ENCODE measurements at regions not wholly inside any gene's neighbourhood (a gene's known extent, or its start where the extent isn't known, plus 50 kb on each side); places are given as distances from the start of the nearest gene placed in this dataset.

DNA sequence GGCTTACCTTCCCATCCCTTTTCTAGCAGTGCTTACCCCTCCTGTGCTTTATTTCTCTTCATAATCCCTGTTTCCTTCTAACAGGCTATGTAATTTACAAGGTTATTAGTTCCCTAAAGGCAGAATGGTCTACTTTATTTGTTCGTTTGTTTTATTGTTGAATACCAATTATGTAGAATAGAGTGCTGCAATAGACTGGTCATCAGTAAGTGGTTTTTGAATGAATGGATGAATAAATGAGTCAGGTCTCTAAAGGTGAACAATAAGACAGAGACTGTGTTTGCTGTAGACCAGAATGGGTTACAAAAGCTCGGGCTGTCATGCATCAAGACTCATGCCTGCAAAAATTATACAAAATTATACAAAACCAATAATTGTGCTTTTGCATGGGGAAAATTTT lies 332.0 kb downstream of the IRS1 start:
- Histone ChIP-seq H3F3A (ENCODE audit: insufficient read depth, low read length) (no peaks in the 10 kb centered on the region), H3K4me1 (ENCODE audit: insufficient read depth, low read length, severe bottlenecking) (no peaks in the 10 kb centered on the region), H3K4me2 (ENCODE audit: low read length) (no peak overlapping the region), H4K20me1 (ENCODE audit: insufficient read depth, low read length) (no peaks in the 10 kb centered on the region), H2AFZ (ENCODE audit: low read length) (no peak overlapping the region), H3K9me3 (ENCODE audit: low read length) (no peaks in the 10 kb centered on the region), H3K27ac (ENCODE audit: low read depth, low read length, poor library complexity, severe bottlenecking) (no peak overlapping the region), H3K27me3 (ENCODE audit: insufficient read depth, low read length) (no peaks in the 10 kb centered on the region; the same call in 1 of the 2 replicates), H3K36me3 (ENCODE audit: insufficient read depth, low read length) (no peaks in the 10 kb centered on the region), H3K9me2 (ENCODE audit: low read depth, low read length) (no peaks in the 10 kb centered on the region), H3K9ac (ENCODE audit: low read length) (no peak overlapping the region), H3K4me3 (ENCODE audit: low read depth, low read length, poor library complexity, severe bottlenecking) (no peak overlapping the region), H3K79me2 (ENCODE audit: insufficient read depth, low read length) (no peaks in the 10 kb centered on the region)
- TF ChIP-seq CTCF (IDR thresholded peaks at IDR 0.05; ENCODE audit: low read length) (no peak), EZH2 (IDR thresholded peaks at IDR 0.05; ENCODE audit: borderline replicate concordance, low read length) (no peak)

- no peaks in the 10 kb centered on the region for H3F3A ChIP-seq (ENCODE audit: insufficient read depth, low read length)
- H3K36me3 ChIP-seq (ENCODE audit: insufficient read depth, low read length): no peaks in the 10 kb centered on the region
- TF ChIP-seq CTCF (IDR thresholded peaks at IDR 0.05; ENCODE audit: low read length) (no peak), EZH2 (IDR thresholded peaks at IDR 0.05; ENCODE audit: borderline replicate concordance, low read length) (no peak)
- no peak overlapping the region for H3K4me3 ChIP-seq (ENCODE audit: low read depth, low read length, poor library complexity, severe bottlenecking)
- no peak overlapping the region for H3K9ac ChIP-seq (ENCODE audit: low read length)
- H3K4me2 ChIP-seq (ENCODE audit: low read length): no peak overlapping the region
- H3K9me3 ChIP-seq (ENCODE audit: low read length): no peaks in the 10 kb centered on the region
- H3K9me2 ChIP-seq (ENCODE audit: low read depth, low read length): no peaks in the 10 kb centered on the region
- no peaks in the 10 kb centered on the region for H4K20me1 ChIP-seq (ENCODE audit: insufficient read depth, low read length)
- H3K4me1 ChIP-seq (ENCODE audit: insufficient read depth, low read length, severe bottlenecking): no peaks in the 10 kb centered on the region
- H3K79me2 ChIP-seq (ENCODE audit: insufficient read depth, low read length): no peaks in the 10 kb centered on the region
- no peak overlapping the region for H3K27ac ChIP-seq (ENCODE audit: low read depth, low read length, poor library complexity, severe bottlenecking)
- H3K27me3 ChIP-seq (ENCODE audit: insufficient read depth, low read length): no peaks in the 10 kb centered on the region; the same call in 1 of the 2 replicates
- H2AFZ ChIP-seq (ENCODE audit: low read length): no peak overlapping the region
Observed at GRCh38 chr2:226467221-226467620, 332.4 kb downstream of the IRS1 start.

- Histone ChIP-seq H3K4me3 (ENCODE audit: low read depth, low read length, poor library complexity, severe bottlenecking) (no peak overlapping the region), H3F3A (ENCODE audit: insufficient read depth, low read length) (no peaks in the 10 kb centered on the region), H3K4me2 (ENCODE audit: low read length) (no peak overlapping the region), H3K27me3 (ENCODE audit: insufficient read depth, low read length) (no peaks in the 10 kb centered on the region; the same call in 1 of the 2 replicates), H4K20me1 (ENCODE audit: insufficient read depth, low read length) (no peaks in the 10 kb centered on the region), H3K27ac (ENCODE audit: low read depth, low read length, poor library complexity, severe bottlenecking) (no peak overlapping the region), H3K4me1 (ENCODE audit: insufficient read depth, low read length, severe bottlenecking) (no peaks in the 10 kb centered on the region), H3K9ac (ENCODE audit: low read length) (no peak overlapping the region), H3K79me2 (ENCODE audit: insufficient read depth, low read length) (no peaks in the 10 kb centered on the region), H3K36me3 (ENCODE audit: insufficient read depth, low read length) (no peaks in the 10 kb centered on the region), H3K9me2 (ENCODE audit: low read depth, low read length) (no peaks in the 10 kb centered on the region), H3K9me3 (ENCODE audit: low read length) (no peaks in the 10 kb centered on the region), H2AFZ (ENCODE audit: low read length) (no peak overlapping the region)
- TF ChIP-seq EZH2 (IDR thresholded peaks at IDR 0.05; ENCODE audit: borderline replicate concordance, low read length) (no peak), CTCF (IDR thresholded peaks at IDR 0.05; ENCODE audit: low read length) (no peak)
Observed at GRCh38 chr2:226466589-226466988, 333.0 kb downstream of the IRS1 start.

Data from OCI-LY1 (cell line).